Brain microvascular endothelial cell (primary cell): ENCODE measurements at regions not wholly inside any gene's neighbourhood (a gene's known extent, or its start where the extent isn't known, plus 50 kb on each side); places are given as distances from the start of the nearest gene placed in this dataset.

ENCODE experiments used
- DNase-seq: peaks from one replicate; pipeline ENCODE4 v3.0.0-alpha.2; 2020
- H3K27ac ChIP-seq: fragments of 250-450 bp; sonication (Bioruptor Pico); 2 replicates; pipeline ENCODE4 v1.5.1; 2020; ENCODE audit warnings: mild to moderate bottlenecking, moderate library complexity
- H3K27me3 ChIP-seq: fragments of 250-450 bp; sonication (Bioruptor Pico); replicated peaks from 2 replicates; pipeline ENCODE4 v1.5.1; 2020; ENCODE audit warnings: mild to moderate bottlenecking
- H3K36me3 ChIP-seq: fragments of 250-450 bp; sonication (Bioruptor Pico); replicated peaks from 2 replicates; pipeline ENCODE4 v1.5.1; 2020; ENCODE audit warnings: mild to moderate bottlenecking
- H3K4me3 ChIP-seq: 2 replicates; pipeline ENCODE4 v1.5.1; 2011; ENCODE audit warnings: low read depth, mild to moderate bottlenecking, control low read depth, low read length, moderate library complexity
- CTCF ChIP-seq: IDR thresholded peaks from 2 replicates; pipeline ENCODE4 v1.5.1; 2011; ENCODE audit warnings: low read depth, mild to moderate bottlenecking, moderate library complexity, low read length, control low read depth, inconsistent platforms; ENCODE audit errors: missing control alignments
- in situ Hi-C: cut with HindIII; loops from 2 replicates; pipeline ENCODE4 v1.10.0; 2017; ENCODE audit warnings: low sequenced_read_pairs, low pct_ligation_motif_present

GRCh38 chr10:36451391-36451970 is 673.9 kb upstream of the ANKRD30A start:
- no peak for TF ChIP-seq CTCF
- Histone ChIP-seq H3K36me3 (no peaks in the 10 kb centered on the region), H3K27ac (no peak overlapping the region), H3K27me3 (no peaks in the 10 kb centered on the region), H3K4me3 (no peak overlapping the region)
- DNase-seq, result no peak
- in situ Hi-C loops, result no loop called here

GRCh38 chr10:36450380-36450779 is 675.0 kb upstream of the ANKRD30A start:
- Histone ChIP-seq H3K36me3 (no peaks in the 10 kb centered on the region), H3K27ac (peak overlapping the region; percentile 33), H3K27me3 (no peaks in the 10 kb centered on the region), H3K4me3 (no peak overlapping the region)
- in situ Hi-C loops, result no loop called here
- peak; percentile 77 for DNase-seq
- TF ChIP-seq CTCF, result no peak

GRCh38 chr10:36448760-36449691 is 676.4 kb upstream of the ANKRD30A start:
- H3K36me3 ChIP-seq, result no peaks in the 10 kb centered on the region
- no peak for DNase-seq
- in situ Hi-C loops, result no loop called here
- no peak overlapping the region for H3K27ac ChIP-seq
- no peak for TF ChIP-seq CTCF
- H3K27me3 ChIP-seq, result no peaks in the 10 kb centered on the region
- H3K4me3 ChIP-seq, result no peak overlapping the region

GRCh38 chr10:36446881-36447280 is 678.5 kb upstream of the ANKRD30A start:
- no peak overlapping the region for H3K4me3 ChIP-seq
- H3K36me3 ChIP-seq, result no peaks in the 10 kb centered on the region
- no peak overlapping the region for H3K27ac ChIP-seq
- no peaks in the 10 kb centered on the region for H3K27me3 ChIP-seq
- no peak for TF ChIP-seq CTCF
- in situ Hi-C loops, result no loop called here
- DNase-seq, result no peak

- Histone ChIP-seq H3K36me3 (no peaks in the 10 kb centered on the region), H3K27me3 (no peaks in the 10 kb centered on the region), H3K27ac (no peak overlapping the region), H3K4me3 (no peak overlapping the region)
- DNase-seq, result no peak
- in situ Hi-C loops, result no loop called here
- no peak for TF ChIP-seq CTCF
Measured at GRCh38 chr10:36443233-36443632, 682.2 kb upstream of the ANKRD30A start.
